Nephron (organoid): ENCODE measurements at regions not wholly inside any gene's neighbourhood (a gene's known extent, or its start where the extent isn't known, plus 50 kb on each side); places are given as distances from the start of the nearest gene placed in this dataset.
"Not testable (repeated sequence)": the region's sequence is repeated elsewhere in the genome, so short reads cannot be mapped to it uniquely, and the experiment has no call there.

ENCODE experiments used
- H3K27ac Mint-ChIP-seq, 3 experiments: 2 replicates each; pipeline ENCODE4 v1.8.0; 2020; ENCODE audit warnings: mixed read lengths in 3 of 3, mild to moderate bottlenecking in 2 of 3, moderate library complexity in 1 of 3
- H3K27me3 Mint-ChIP-seq: 2 replicates; pipeline ENCODE4 v1.8.0; 2021; ENCODE audit warnings: low read depth, mild to moderate bottlenecking, moderate library complexity, mixed read lengths
- H3K36me3 Mint-ChIP-seq: 2 replicates; pipeline ENCODE4 v1.8.0; 2020; ENCODE audit warnings: low read depth, mixed read lengths
- H3K4me1 Mint-ChIP-seq: 2 replicates; pipeline ENCODE4 v1.8.0; 2020; ENCODE audit warnings: mixed read lengths
- H3K4me3 Mint-ChIP-seq, 3 experiments: 2 replicates each; pipeline ENCODE4 v1.8.0; 2020; ENCODE audit warnings: mild to moderate bottlenecking in 3 of 3, mixed read lengths in 3 of 3, moderate library complexity in 2 of 3
- H3K9me3 Mint-ChIP-seq: 2 replicates; pipeline ENCODE4 v1.8.0; 2020; ENCODE audit warnings: mixed read lengths
- CTCF ChIP-seq, 3 experiments: fragments of 200-600 bp; sonication (generic); IDR thresholded peaks; one replicate each; pipeline ENCODE4 v1.5.0; 2021; ENCODE audit warnings: antibody characterized with exemption in 3 of 3; ENCODE audit not compliant: unreplicated experiment in 3 of 3

- no peaks in the 10 kb centered on the region for H3K36me3 Mint-ChIP-seq
- peaks cover 36% of the 10 kb centered on the region for H3K9me3 Mint-ChIP-seq
- no peak for TF ChIP-seq CTCF (IDR thresholded peaks at IDR 0.05; ENCODE audit: unreplicated experiment in 3 of 3)
- no peak overlapping the region for H3K4me3 Mint-ChIP-seq
- H3K27me3 Mint-ChIP-seq = no peaks in the 10 kb centered on the region
- H3K27ac Mint-ChIP-seq = no peak overlapping the region
- no peaks in the 10 kb centered on the region for H3K4me1 Mint-ChIP-seq
Measured at GRCh38 chr7:91496251-91496820, 232.1 kb downstream of the FZD1 start.

- H3K27me3 Mint-ChIP-seq, H3K4me1 Mint-ChIP-seq, H3K4me3 Mint-ChIP-seq, H3K27ac Mint-ChIP-seq, H3K36me3 Mint-ChIP-seq: not testable (repeated sequence)
- H3K9me3 Mint-ChIP-seq = peaks cover 41% of the 10 kb centered on the region
Measured at GRCh38 chr7:91497277-91497676, 233.0 kb downstream of the FZD1 start.

- no peak for TF ChIP-seq CTCF (IDR thresholded peaks at IDR 0.05; ENCODE audit: unreplicated experiment in 3 of 3)
- H3K4me3 Mint-ChIP-seq = no peak overlapping the region
- peaks cover 34% of the 10 kb centered on the region for H3K9me3 Mint-ChIP-seq
- H3K36me3 Mint-ChIP-seq = no peaks in the 10 kb centered on the region
- no peaks in the 10 kb centered on the region for H3K27me3 Mint-ChIP-seq
- H3K27ac Mint-ChIP-seq = peak overlapping the region in 2 of 3 experiments; percentile 66 to 84
- H3K4me1 Mint-ChIP-seq = peaks cover 10% of the 10 kb centered on the region
Measured at GRCh38 chr7:91503934-91504555, 239.8 kb downstream of the FZD1 start.

- H3K36me3 Mint-ChIP-seq = no peaks in the 10 kb centered on the region
- no peak overlapping the region for H3K27ac Mint-ChIP-seq
- H3K4me3 Mint-ChIP-seq = no peak overlapping the region
- peaks cover 30% of the 10 kb centered on the region for H3K9me3 Mint-ChIP-seq
- no peak for TF ChIP-seq CTCF (IDR thresholded peaks at IDR 0.05; ENCODE audit: unreplicated experiment in 3 of 3)
- no peaks in the 10 kb centered on the region for H3K27me3 Mint-ChIP-seq
- H3K4me1 Mint-ChIP-seq = peaks cover 10% of the 10 kb centered on the region
Measured at GRCh38 chr7:91504919-91505318, 240.7 kb downstream of the FZD1 start.

GRCh38 chr7:91506966-91507365 is 242.7 kb downstream of the FZD1 start:
- not testable (repeated sequence) for H3K4me3 Mint-ChIP-seq, H3K27me3 Mint-ChIP-seq, H3K4me1 Mint-ChIP-seq, H3K36me3 Mint-ChIP-seq, H3K27ac Mint-ChIP-seq
- peaks cover 13% of the 10 kb centered on the region for H3K9me3 Mint-ChIP-seq

- not testable (repeated sequence) for H3K4me3 Mint-ChIP-seq, H3K27me3 Mint-ChIP-seq
- peaks cover 17% of the 10 kb centered on the region for H3K9me3 Mint-ChIP-seq
Measured at GRCh38 chr7:91511861-91512260, 247.6 kb downstream of the FZD1 start.

GRCh38 chr7:91512958-91513357 is 248.7 kb downstream of the FZD1 start:
- no peak for TF ChIP-seq CTCF (IDR thresholded peaks at IDR 0.05; ENCODE audit: unreplicated experiment in 3 of 3)
- peaks cover 14% of the 10 kb centered on the region for H3K9me3 Mint-ChIP-seq
- peaks cover 16% of the 10 kb centered on the region for H3K4me1 Mint-ChIP-seq
- H3K27ac Mint-ChIP-seq = no peak overlapping the region
- H3K27me3 Mint-ChIP-seq = no peaks in the 10 kb centered on the region
- H3K4me3 Mint-ChIP-seq = no peak overlapping the region
- H3K36me3 Mint-ChIP-seq = no peaks in the 10 kb centered on the region

More at GRCh38 chr7:91511861-91512260, 247.6 kb downstream of the FZD1 start:
- H3K27ac Mint-ChIP-seq, H3K4me1 Mint-ChIP-seq, H3K36me3 Mint-ChIP-seq: not testable (repeated sequence)
